Endothelial cell of umbilical vein (primary cell): ENCODE measurements at regions not wholly inside any gene's neighbourhood (a gene's known extent, or its start where the extent isn't known, plus 50 kb on each side); places are given as distances from the start of the nearest gene placed in this dataset.

Experiments
- BruUV-seq: library from RNA; stranded (reverse); fragments of 400-500 nt; replicated peaks from 2 replicates; lab custom pipeline; 2021; lab: Mats Ljungman, UMichigan
- CTCF ChIA-PET: fragments of 300-600, 350-600 bp; sonication (Branson Sonifier 250); formaldehyde crosslinking; loops from one replicate; lab custom pipeline; 2021; ENCODE audit warnings: antibody characterized with exemption, inconsistent platforms; lab: Charles Lee
- POLR2A ChIA-PET: fragments of 300-600, 350-600 bp; sonication (Branson Sonifier 250); formaldehyde crosslinking; loops from one replicate; lab custom pipeline; 2021; ENCODE audit warnings: antibody characterized with exemption, inconsistent platforms; lab: Charles Lee
- DNase-seq: peaks from one replicate; pipeline ENCODE4 v3.0.0-alpha.2; 2011; ENCODE audit warnings: low read depth, low spot score
- FAIRE-seq: peaks from 2 replicates; lab custom pipeline; 2011; peaks lifted over from hg19 to GRCh38; lab: Jason Lieb, UNC
- H2AFZ ChIP-seq: 2 replicates; pipeline ENCODE4 v1.6.0; 2012; ENCODE audit warnings: low read depth, low read length, control low read depth, inconsistent platforms
- H3K27ac ChIP-seq: 2 replicates; pipeline ENCODE4 v1.5.1; 2011; ENCODE audit warnings: low read depth, mild to moderate bottlenecking, control low read depth, low read length, moderate library complexity; ENCODE audit not compliant: insufficient read depth
- H3K27me3 ChIP-seq, 2 experiments: 2 replicates each; pipeline versions ENCODE4 v1.6.0 to v1.6.1; 2011; ENCODE audit warnings: low read length in 2 of 2, mixed read lengths in 1 of 2; ENCODE audit not compliant: control insufficient read depth in 2 of 2, insufficient read depth in 2 of 2
- H3K36me3 ChIP-seq, 2 experiments: 2 replicates in 1 of 2; 3 replicates in 1 of 2; pipeline ENCODE4 v1.5.1; 2011; ENCODE audit warnings: low read length in 2 of 2, mild to moderate bottlenecking in 1 of 2, moderate library complexity in 1 of 2; ENCODE audit not compliant: control insufficient read depth in 2 of 2, insufficient read depth in 2 of 2; ENCODE audit errors: extremely low read depth in 1 of 2
- H3K4me1 ChIP-seq: 3 replicates; pipeline ENCODE4 v1.5.1; 2011; ENCODE audit warnings: mild to moderate bottlenecking, low read length; ENCODE audit not compliant: control insufficient read depth, insufficient read depth; ENCODE audit errors: extremely low read depth
- H3K4me2 ChIP-seq: 2 replicates; pipeline ENCODE4 v1.6.1; 2011; ENCODE audit warnings: low read length, control low read depth, mixed read lengths; ENCODE audit not compliant: insufficient read depth
- H3K4me3 ChIP-seq, 3 experiments: fragments of 200-600 bp in 1 of 3; sonication (generic), shearing (Covaris generic) in 1 of 3; replicated peaks in 1 of 3; 2 replicates each; pipeline ENCODE4 v1.5.1; 2011 to 2016; ENCODE audit warnings: control low read depth in 3 of 3, low read length in 3 of 3, mild to moderate bottlenecking in 2 of 3, inconsistent platforms in 1 of 3, low read depth in 1 of 3, moderate library complexity in 1 of 3; ENCODE audit not compliant: insufficient read depth in 1 of 3
- H3K79me2 ChIP-seq: 2 replicates; pipeline ENCODE4 v1.6.0; 2012; ENCODE audit warnings: low read length, inconsistent platforms; ENCODE audit not compliant: control insufficient read depth, insufficient read depth
- H3K9ac ChIP-seq: replicated peaks from 2 replicates; pipeline ENCODE3; 2011; ENCODE audit warnings: low read length, control low read depth; ENCODE audit not compliant: insufficient read depth; ENCODE audit errors: extremely low read depth
- H3K9me1 ChIP-seq: replicated peaks from 3 replicates; pipeline ENCODE4 v1.6.0; 2011; ENCODE audit warnings: mild to moderate bottlenecking, low read length; ENCODE audit not compliant: control insufficient read depth, insufficient read depth; ENCODE audit errors: extremely low read depth
- H3K9me3 ChIP-seq: replicated peaks from 2 replicates; pipeline ENCODE4 v1.5.1; 2012; ENCODE audit warnings: low read length, inconsistent platforms; ENCODE audit not compliant: control insufficient read depth, insufficient read depth
- H4K20me1 ChIP-seq: replicated peaks from 2 replicates; pipeline ENCODE3; 2011; ENCODE audit warnings: mild to moderate bottlenecking, low read length; ENCODE audit not compliant: control insufficient read depth, insufficient read depth; ENCODE audit errors: extremely low read depth
- FOS ChIP-seq: IDR thresholded peaks from 2 replicates; pipeline ENCODE4 v1.6.1; 2011; ENCODE audit warnings: mild to moderate bottlenecking, low read length, moderate library complexity, borderline replicate concordance; ENCODE audit not compliant: insufficient read depth
- GATA2 ChIP-seq: IDR thresholded peaks from 2 replicates; pipeline ENCODE4 v1.7.0; 2011; ENCODE audit warnings: low read depth, mild to moderate bottlenecking, moderate library complexity, mixed read lengths, low read length; ENCODE audit not compliant: insufficient read length, insufficient read depth
- JUN ChIP-seq: IDR thresholded peaks from 2 replicates; pipeline ENCODE4 v1.6.1; 2011; ENCODE audit warnings: borderline replicate concordance, low read depth; ENCODE audit not compliant: insufficient read length, insufficient read depth
- MAX ChIP-seq: IDR thresholded peaks from 2 replicates; pipeline ENCODE4 v1.6.1; 2011; ENCODE audit not compliant: insufficient read depth, insufficient read length
- dilution Hi-C: fragments of 300-500 bp; cut with MboI; formaldehyde crosslinking; loops from one replicate; pipeline ENCODE4 v1.15.0; 2019; ENCODE audit warnings: low sequenced_read_pairs; ENCODE audit not compliant: extremely low pct_ligation_motif_present
- intact Hi-C: fragments of 100-400 bp; cut with micrococcal nuclease; formaldehyde crosslinking; loops from one replicate; pipeline ENCODE4 v1.10.0; 2022

GRCh38 chr12:61356485-61356884, 903.7 kb upstream of the USP15 start:
- intact Hi-C loops (no loop called here), dilution Hi-C loops (no loop called here)
- H3K9me1 ChIP-seq = no peaks in the 10 kb centered on the region
- ChIA-PET POLR2A (no interaction called here), CTCF (no interaction called here)
- H3K9me3 ChIP-seq = peaks cover 6% of the 10 kb centered on the region
- no peaks in the 10 kb centered on the region for H3K79me2 ChIP-seq
- no peaks in the 10 kb centered on the region for H3K4me1 ChIP-seq
- no peak overlapping the region for H2AFZ ChIP-seq
- no TSS peak for BruUV-seq
- no peak overlapping the region for H3K9ac ChIP-seq
- FAIRE-seq (no peak), DNase-seq (no peak)
- TF ChIP-seq MAX (no peak), GATA2 (no peak)
- H3K4me2 ChIP-seq = no peak overlapping the region
- H3K4me3 ChIP-seq = no peak overlapping the region
- no peaks in the 10 kb centered on the region for H4K20me1 ChIP-seq
- H3K36me3 ChIP-seq = no peaks in the 10 kb centered on the region
- H3K27ac ChIP-seq = no peak overlapping the region
- no peaks in the 10 kb centered on the region for H3K27me3 ChIP-seq

DNA sequence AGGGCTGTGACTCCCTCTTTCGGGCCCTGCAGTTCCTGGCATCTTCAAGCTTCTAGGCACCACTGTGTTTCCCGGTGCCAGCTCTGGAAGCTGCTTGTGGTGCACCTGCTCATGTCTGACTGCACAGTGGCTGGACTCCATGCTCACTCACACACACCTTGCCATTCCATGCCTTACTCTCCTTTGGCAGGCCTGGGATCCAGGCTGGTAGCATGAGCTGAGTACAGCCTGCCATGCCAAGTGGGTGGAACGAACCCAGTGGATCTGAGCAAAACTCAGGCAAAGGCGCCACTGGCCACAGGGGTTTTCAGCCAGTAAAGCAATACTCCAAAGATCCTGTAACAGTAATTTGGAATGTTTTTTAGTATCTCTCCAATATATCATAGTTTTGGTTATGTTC, 902.7 kb upstream of the USP15 start:
- Histone ChIP-seq H3K27ac (no peak overlapping the region), H3K9me3 (peaks cover 6% of the 10 kb centered on the region), H3K36me3 (no peaks in the 10 kb centered on the region), H3K27me3 (no peaks in the 10 kb centered on the region), H3K79me2 (no peaks in the 10 kb centered on the region), H3K4me2 (no peak overlapping the region), H4K20me1 (no peaks in the 10 kb centered on the region), H3K4me3 (no peak overlapping the region), H2AFZ (no peak overlapping the region), H3K9ac (no peak overlapping the region), H3K9me1 (no peaks in the 10 kb centered on the region), H3K4me1 (no peaks in the 10 kb centered on the region)
- ChIA-PET CTCF (no interaction called here), POLR2A (no interaction called here)
- no TSS peak for BruUV-seq
- intact Hi-C loops (no loop called here), dilution Hi-C loops (no loop called here)
- no peak for FAIRE-seq
- no peak for DNase-seq
- TF ChIP-seq GATA2 = no peak
- no peak for TF ChIP-seq FOS
- no peak for TF ChIP-seq JUN
